Activated CD4-positive, alpha-beta T cell treated with anti-CD3 and anti-CD28 coated beads, Interleukin-2, amount 50 U/mL, for 48 hours (primary cell): ENCODE measurements at regions not wholly inside any gene's neighbourhood (a gene's known extent, or its start where the extent isn't known, plus 50 kb on each side); places are given as distances from the start of the nearest gene placed in this dataset.
"Not testable (repeated sequence)": the region's sequence is repeated elsewhere in the genome, so short reads cannot be mapped to it uniquely, and the experiment has no call there.

Experiments
- DNase-seq, 2 experiments: peaks; one replicate each; pipeline ENCODE4 v3.0.0-alpha.2; 2020

GRCh38 chr3:152199102-152199840 lies 69.5 kb upstream of the MBNL1 start:
- no peak for DNase-seq

GRCh38 chr3:152200476-152201420 lies 68.0 kb upstream of the MBNL1 start:
- DNase-seq: no peak

GRCh38 chr3:152202976-152203626 lies 65.6 kb upstream of the MBNL1 start:
- DNase-seq: no peak

- DNase-seq: no peak
Observed at GRCh38 chr3:152203652-152204051, 65.1 kb upstream of the MBNL1 start.

GRCh38 chr3:152204218-152204617 lies 64.5 kb upstream of the MBNL1 start:
- DNase-seq: no peak

GRCh38 chr3:152205097-152205593 lies 63.6 kb upstream of the MBNL1 start:
- no peak for DNase-seq

- DNase-seq: no peak
Observed at GRCh38 chr3:152206243-152206760, 62.4 kb upstream of the MBNL1 start.

GRCh38 chr3:152208439-152208838 lies 60.3 kb upstream of the MBNL1 start:
- DNase-seq: no peak

- DNase-seq: no peak
Observed at GRCh38 chr3:152209060-152209459, 59.7 kb upstream of the MBNL1 start.

GRCh38 chr3:152209776-152210175 lies 59.0 kb upstream of the MBNL1 start:
- DNase-seq: no peak

GRCh38 chr3:152210697-152211096 lies 58.0 kb upstream of the MBNL1 start:
- DNase-seq: no peak

GRCh38 chr3:152211655-152212054 lies 57.1 kb upstream of the MBNL1 start:
- no peak for DNase-seq

GRCh38 chr3:152213203-152213602 lies 55.5 kb upstream of the MBNL1 start:
- no peak for DNase-seq

GRCh38 chr3:152213938-152214337 lies 54.8 kb upstream of the MBNL1 start:
- no peak for DNase-seq

- DNase-seq: not testable (repeated sequence)
Observed at GRCh38 chr3:152216960-152217865, 51.5 kb upstream of the MBNL1 start.

- DNase-seq: no peak
Observed at GRCh38 chr3:152218602-152219001, 50.1 kb upstream of the MBNL1 start.
